ENCODE measurements at regions not wholly inside any gene's neighbourhood (a gene's known extent, or its start where the extent isn't known, plus 50 kb on each side); places are given as distances from the start of the nearest gene placed in this dataset.
"Not testable (repeated sequence)": the region's sequence is repeated elsewhere in the genome, so short reads cannot be mapped to it uniquely, and the experiment has no call there.

DNA sequence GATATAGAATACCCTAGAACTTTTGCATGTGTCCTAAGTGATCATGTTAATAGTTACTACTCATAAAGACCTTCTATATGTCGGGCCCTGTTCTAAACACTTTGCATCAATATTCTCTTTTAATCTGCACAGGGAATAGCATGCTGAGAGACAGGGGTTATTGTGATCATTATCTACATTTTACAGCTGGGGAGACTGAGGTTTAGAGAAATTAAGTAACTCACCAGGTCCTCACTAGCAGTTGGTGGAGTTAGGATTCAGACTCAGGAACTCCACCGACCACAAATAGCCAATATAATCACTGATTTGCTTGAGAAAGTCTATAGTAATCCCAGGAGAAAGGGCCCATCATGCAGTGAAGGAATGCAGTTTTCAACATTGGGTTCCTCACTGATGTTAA, 111.2 kb upstream of the ADO start:
- Histone ChIP-seq H3K36me3 (no peaks in the 10 kb centered on the region), H3K4me3 (no peak overlapping the region), H3K4me1 (peaks cover 0 to 4% (median 0%) of the 10 kb centered on the region in 4 donors), H3K9me3 (peaks cover 0 to 4% (median 0%) of the 10 kb centered on the region in 3 donors), H3K27ac (no peak overlapping the region), H3K27me3 (no peaks in the 10 kb centered on the region)
- intact Hi-C loops (cut with DNase I; ENCODE audit: low total_unique reads), result no loop called here
- no peak for TF ChIP-seq CTCF (IDR thresholded peaks at IDR 0.05)
- no peak for DNase-seq

- Histone ChIP-seq H3K9me3 (peaks cover 0 to 16% (median 5%) of the 10 kb centered on the region in 3 donors), H3K36me3 (no peaks in the 10 kb centered on the region), H3K4me3 (no peak overlapping the region), H3K4me1 (peaks cover 0 to 4% (median 0%) of the 10 kb centered on the region in 4 donors), H3K27ac (no peak overlapping the region), H3K27me3 (no peaks in the 10 kb centered on the region)
- intact Hi-C loops (cut with DNase I; ENCODE audit: low total_unique reads), result no loop called here
- TF ChIP-seq CTCF (IDR thresholded peaks at IDR 0.05), result no peak
- no peak for DNase-seq
Measured at GRCh38 chr10:62694537-62695126, 109.9 kb upstream of the ADO start.

- Histone ChIP-seq H3K4me1 (peaks cover 0 to 4% (median 0%) of the 10 kb centered on the region in 4 donors), H3K27ac (no peak overlapping the region), H3K4me3 (no peak overlapping the region), H3K27me3 (no peaks in the 10 kb centered on the region), H3K9me3 (peaks cover 0 to 24% (median 10%) of the 10 kb centered on the region in 3 donors), H3K36me3 (no peaks in the 10 kb centered on the region)
- no peak for DNase-seq
- TF ChIP-seq CTCF (IDR thresholded peaks at IDR 0.05), result no peak
- intact Hi-C loops (cut with DNase I; ENCODE audit: low total_unique reads), result no loop called here
Measured at GRCh38 chr10:62696798-62697197, 107.7 kb upstream of the ADO start.

DNA sequence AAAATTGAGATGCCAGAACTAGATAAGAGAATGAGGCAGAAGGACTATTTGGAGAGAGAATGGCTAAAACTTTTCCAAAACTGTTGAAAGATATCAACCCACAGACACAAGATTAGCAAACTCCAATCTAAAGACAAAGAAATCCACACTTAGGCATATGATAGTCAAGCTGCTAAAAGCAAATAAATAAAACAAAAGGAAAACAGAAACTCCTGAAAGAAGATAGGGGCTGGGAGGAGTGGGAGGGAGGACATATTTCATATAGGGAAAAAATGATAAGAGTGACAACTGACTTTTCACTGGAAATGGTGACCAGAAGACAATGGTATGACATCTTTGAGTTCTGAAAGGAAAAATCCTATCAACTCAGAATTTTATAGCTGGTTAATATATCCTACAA, 105.4 kb upstream of the ADO start:
- intact Hi-C loops (cut with DNase I; ENCODE audit: low total_unique reads), result no loop called here
- TF ChIP-seq CTCF (IDR thresholded peaks at IDR 0.05), result no peak
- Histone ChIP-seq H3K27me3 (no peaks in the 10 kb centered on the region), H3K4me3 (no peak overlapping the region), H3K36me3 (no peaks in the 10 kb centered on the region), H3K27ac (no peak overlapping the region), H3K4me1 (no peaks in the 10 kb centered on the region), H3K9me3 (peaks cover 0 to 24% (median 10%) of the 10 kb centered on the region in 3 donors)
- DNase-seq, result no peak

GRCh38 chr10:62704121-62704520, 100.4 kb upstream of the ADO start:
- H3K36me3 ChIP-seq; DNase-seq; H3K4me1 ChIP-seq; H3K27ac ChIP-seq; H3K27me3 ChIP-seq; intact Hi-C loops (cut with DNase I; ENCODE audit: low total_unique reads); H3K4me3 ChIP-seq: not testable (repeated sequence)
- peaks cover 0 to 13% (median 10%) of the 10 kb centered on the region in 3 donors for H3K9me3 ChIP-seq

DNA sequence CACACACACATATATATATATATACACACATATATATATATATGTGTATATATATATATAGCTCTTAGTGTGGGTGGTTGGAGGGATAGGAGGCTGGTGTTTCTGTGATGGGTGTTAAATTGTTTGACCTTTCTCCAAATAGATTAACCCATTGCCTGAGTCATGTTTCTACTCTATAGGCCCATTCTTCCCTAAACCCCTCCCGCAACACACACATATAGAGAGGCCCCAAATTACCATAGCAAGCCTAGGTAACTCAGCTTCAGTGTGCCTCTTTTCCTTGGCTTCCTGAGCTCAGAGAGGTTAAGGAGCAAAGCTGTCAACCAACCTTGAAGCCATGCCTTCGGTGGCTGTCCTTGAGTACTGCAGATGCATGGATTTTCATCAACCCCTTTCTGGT, 98.7 kb upstream of the ADO start:
- intact Hi-C loops (cut with DNase I; ENCODE audit: low total_unique reads), result no loop called here
- no peak for TF ChIP-seq CTCF (IDR thresholded peaks at IDR 0.05)
- H3K9me3 ChIP-seq, result no peaks in the 10 kb centered on the region
- no peaks in the 10 kb centered on the region for H3K36me3 ChIP-seq
- H3K27me3 ChIP-seq, result no peaks in the 10 kb centered on the region
- no peak for DNase-seq
- H3K27ac ChIP-seq, result no peak overlapping the region
- no peaks in the 10 kb centered on the region for H3K4me1 ChIP-seq
- H3K4me3 ChIP-seq, result no peak overlapping the region

Measured in tibial artery (tissue), 4 donors.